AG04449 (cell line): ENCODE measurements at regions not wholly inside any gene's neighbourhood (a gene's known extent, or its start where the extent isn't known, plus 50 kb on each side); places are given as distances from the start of the nearest gene placed in this dataset.

ENCODE experiments used
- CTCF ChIA-PET: fragments of 350-600 bp; formaldehyde crosslinking; extraction: SDS; loops from one replicate; lab custom pipeline; 2021; ENCODE audit warnings: antibody characterized with exemption; lab: Yijun Ruan, JAX
- POLR2A ChIA-PET: fragments of 400-600, 350-600 bp; formaldehyde crosslinking; extraction: SDS; loops from one replicate; lab custom pipeline; 2020; ENCODE audit warnings: antibody characterized with exemption, inconsistent platforms; lab: Yijun Ruan, JAX
- DNase-seq: peaks from one replicate; pipeline ENCODE4 v3.0.0-alpha.2; 2010; ENCODE audit warnings: low read depth, low spot score
- H3K4me3 ChIP-seq: 2 replicates; pipeline ENCODE4 v1.5.1; 2011; ENCODE audit warnings: low read depth, mild to moderate bottlenecking, control low read depth, low read length
- CTCF ChIP-seq: IDR thresholded peaks from one replicate; pipeline ENCODE4 v1.5.1; 2011; ENCODE audit warnings: mild to moderate bottlenecking, moderate library complexity, low read length, control low read depth, inconsistent platforms; ENCODE audit not compliant: insufficient read depth; ENCODE audit errors: missing control alignments

- ChIA-PET POLR2A (no interaction called here), CTCF (no interaction called here)
- no peak for DNase-seq
- no peak overlapping the region for H3K4me3 ChIP-seq
- no peak for TF ChIP-seq CTCF
Observed at GRCh38 chr2:215705281-215705680, 269.4 kb upstream of the FN1 start.

- TF ChIP-seq CTCF = no peak
- CTCF ChIA-PET = interaction anchor here (0.9 to 1.1 kb wide), 4 partner anchors 20 to 248 kb away, joined by 3 to 5 read pairs (median 3); no protein-coding TSS in a partner anchor
- H3K4me3 ChIP-seq = no peak overlapping the region
- DNase-seq = no peak
- POLR2A ChIA-PET = interaction anchor here (0.5 to 0.9 kb wide), 4 partner anchors 11 to 265 kb away, joined by 3 to 4 read pairs (median 3); no protein-coding TSS in a partner anchor
Observed at GRCh38 chr2:215702116-215702902, 266.4 kb upstream of the FN1 start.

DNA sequence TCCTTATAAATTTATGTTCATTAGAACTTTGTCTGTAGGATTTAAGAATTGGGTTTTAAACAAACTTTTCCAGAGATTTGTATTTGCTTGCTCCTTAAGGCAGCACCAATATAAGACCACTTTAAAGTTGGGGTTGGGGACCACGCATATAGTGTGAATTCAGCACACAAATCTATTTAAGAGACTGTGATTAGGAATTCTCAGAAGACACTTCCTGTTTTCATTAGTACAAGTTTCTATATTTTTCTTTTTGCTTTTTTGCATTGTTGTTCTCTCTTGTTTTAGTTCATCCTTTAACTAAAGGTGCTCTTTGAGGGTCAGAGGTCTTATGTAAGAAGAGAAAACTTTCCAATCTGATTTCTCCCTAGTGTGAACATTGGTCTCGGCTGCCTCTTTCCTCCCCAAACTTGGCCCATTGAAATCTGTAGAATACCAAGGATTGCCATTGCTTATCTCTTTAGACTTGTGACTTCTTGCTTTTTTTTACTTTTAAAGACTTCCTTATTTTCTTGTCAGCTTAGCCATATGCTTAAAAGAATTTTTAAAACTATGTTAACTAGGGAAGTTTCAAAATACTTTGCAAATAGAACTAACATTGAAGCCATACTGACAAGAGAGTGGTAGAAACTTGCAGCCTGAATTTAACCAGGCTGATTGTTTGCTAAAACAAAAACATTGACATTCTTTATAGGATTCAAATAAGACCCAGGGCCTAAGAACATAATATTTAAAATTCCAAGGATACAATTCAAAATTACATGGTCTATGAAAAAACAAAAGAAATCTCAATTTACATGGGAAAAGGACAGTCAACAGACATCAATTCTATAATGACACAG lies 264.1 kb upstream of the FN1 start:
- CTCF ChIA-PET = interaction anchor here (1.0 kb wide), 1 partner anchor 173 kb away, joined by 3 read pairs; no protein-coding TSS in a partner anchor
- no peak for DNase-seq
- POLR2A ChIA-PET = interaction anchor here (1.0 to 1.3 kb wide), 3 partner anchors 15 to 266 kb away, joined by 3 to 5 read pairs (median 3); no protein-coding TSS in a partner anchor
- TF ChIP-seq CTCF = no peak
- no peak overlapping the region for H3K4me3 ChIP-seq

DNA sequence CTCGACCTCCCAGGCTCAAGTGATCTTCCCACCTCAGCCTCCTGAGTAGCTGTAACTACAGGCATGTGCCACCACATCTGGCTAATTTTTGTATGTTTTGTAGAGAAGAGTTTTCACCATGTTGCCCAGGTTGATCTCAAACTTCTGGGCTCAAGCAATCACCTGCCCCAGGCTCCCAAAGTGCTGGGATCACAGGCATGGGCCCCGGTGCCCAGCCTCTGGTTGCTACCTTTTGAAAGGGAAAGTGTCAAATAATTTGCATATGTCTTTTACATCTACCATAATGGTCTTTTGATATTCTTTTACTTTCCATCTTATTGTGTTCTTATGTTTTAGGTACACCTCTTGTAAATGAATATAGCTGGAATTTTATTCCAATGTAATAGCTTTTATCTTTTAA lies 263.1 kb upstream of the FN1 start:
- DNase-seq = no peak

GRCh38 chr2:215698566-215698965 lies 262.7 kb upstream of the FN1 start:
- POLR2A ChIA-PET = interaction anchor here (0.7 to 1.3 kb wide), 6 partner anchors 38 to 266 kb away, joined by 3 to 7 read pairs (median 4); no protein-coding TSS in a partner anchor
- no peak for TF ChIP-seq CTCF
- CTCF ChIA-PET = interaction anchor here (1.0 kb wide), 1 partner anchor 172 kb away, joined by 3 read pairs; no protein-coding TSS in a partner anchor
- peak; percentile 98 for DNase-seq
- no peak overlapping the region for H3K4me3 ChIP-seq

More for the DNA sequence above, 263.1 kb upstream of the FN1 start:
- no peak for TF ChIP-seq CTCF
- CTCF ChIA-PET = interaction anchor here (1.0 kb wide), 1 partner anchor 172 kb away, joined by 3 read pairs; no protein-coding TSS in a partner anchor
- no peak overlapping the region for H3K4me3 ChIP-seq
- POLR2A ChIA-PET = interaction anchor here (0.7 to 1.3 kb wide), 4 partner anchors 46 to 267 kb away, joined by 3 to 5 read pairs (median 4); no protein-coding TSS in a partner anchor
